T1000 (cell line): ENCODE measurements at regions not wholly inside any gene's neighbourhood (a gene's known extent, or its start where the extent isn't known, plus 50 kb on each side); places are given as distances from the start of the nearest gene placed in this dataset.
"Not testable (repeated sequence)": the region's sequence is repeated elsewhere in the genome, so short reads cannot be mapped to it uniquely, and the experiment has no call there.

Experiments
- DNase-seq: peaks from one replicate; lab custom pipeline; 2025; ENCODE audit warnings: mixed read lengths; lab: John Stamatoyannopoulos, UW

DNA sequence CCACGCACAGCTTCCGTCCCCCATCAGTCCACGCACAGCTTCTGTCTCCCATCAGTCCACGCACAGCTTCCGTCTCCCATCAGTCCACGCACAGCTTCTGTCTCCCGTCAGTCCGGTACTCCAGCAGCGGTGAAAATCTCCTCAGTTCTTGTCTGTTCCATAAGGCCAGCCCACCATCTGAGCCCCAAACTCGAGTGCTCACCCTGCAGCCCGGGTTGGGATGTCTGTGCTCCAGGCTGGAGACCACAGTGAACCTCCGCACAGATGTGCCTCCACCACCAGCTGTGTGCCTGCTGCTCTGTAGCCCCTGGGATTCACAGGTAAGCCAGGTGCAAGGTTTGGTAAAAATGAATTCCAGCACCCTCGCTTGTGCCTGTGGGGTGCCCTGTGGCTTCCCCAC, 258.6 kb downstream of the NPHP4 start:
- no peak for DNase-seq

DNA sequence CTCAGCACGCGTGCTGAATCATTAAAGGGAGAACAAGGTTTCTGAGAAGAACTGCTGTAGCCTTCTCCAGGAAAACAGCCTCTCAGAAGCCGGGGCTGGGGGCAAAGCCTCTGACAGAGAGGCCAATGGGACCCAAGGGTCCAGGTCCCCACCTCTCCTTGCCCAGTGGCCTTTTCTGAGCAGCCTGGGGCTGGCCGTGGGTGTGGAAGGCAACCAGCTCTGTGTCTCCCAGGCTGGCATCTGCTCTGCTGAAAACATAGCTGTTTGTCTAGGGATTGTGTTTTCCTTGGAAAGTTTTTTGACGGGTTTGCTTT, 261.2 kb downstream of the NPHP4 start:
- no peak for DNase-seq

DNA sequence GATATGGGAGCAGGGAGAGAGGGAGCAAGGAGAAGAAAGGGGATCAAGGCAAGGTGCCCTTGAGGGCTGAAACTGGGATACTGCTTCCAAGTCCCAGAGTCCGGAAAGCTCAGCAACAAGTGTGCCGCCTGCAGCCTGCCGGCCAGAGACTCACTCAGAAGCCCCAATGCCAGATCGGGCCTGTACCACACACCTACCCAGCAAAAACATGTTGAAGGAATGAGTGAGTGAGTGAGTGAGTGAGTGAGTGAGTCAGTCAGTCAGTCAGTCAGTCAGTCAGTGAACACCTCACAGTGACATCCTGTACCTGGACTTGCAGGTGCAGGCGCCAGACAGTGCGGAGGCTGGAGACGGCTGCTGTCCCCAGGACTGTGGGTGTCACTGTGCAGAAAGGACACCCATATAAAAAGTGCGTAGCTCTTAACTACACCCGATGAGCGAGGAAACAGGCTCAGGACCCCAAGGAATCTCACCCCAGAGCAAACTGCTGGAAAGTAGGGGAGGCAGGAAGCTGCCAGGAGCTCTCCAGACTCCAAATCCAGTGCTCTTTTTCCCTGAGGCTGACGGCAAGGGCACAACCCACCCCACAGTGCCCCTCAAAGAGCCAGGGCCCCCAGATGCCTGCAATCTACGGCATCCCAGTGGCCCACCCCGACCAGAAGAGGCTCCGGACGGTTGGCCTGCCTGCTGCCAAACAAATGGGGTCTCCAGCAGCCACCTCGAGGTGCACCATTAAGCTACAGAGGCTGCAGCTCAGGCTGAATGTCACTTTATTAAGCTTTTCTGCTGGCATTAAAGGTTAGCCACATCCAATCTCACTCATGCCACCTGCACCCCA, 261.7 kb downstream of the NPHP4 start:
- no peak for DNase-seq

DNA sequence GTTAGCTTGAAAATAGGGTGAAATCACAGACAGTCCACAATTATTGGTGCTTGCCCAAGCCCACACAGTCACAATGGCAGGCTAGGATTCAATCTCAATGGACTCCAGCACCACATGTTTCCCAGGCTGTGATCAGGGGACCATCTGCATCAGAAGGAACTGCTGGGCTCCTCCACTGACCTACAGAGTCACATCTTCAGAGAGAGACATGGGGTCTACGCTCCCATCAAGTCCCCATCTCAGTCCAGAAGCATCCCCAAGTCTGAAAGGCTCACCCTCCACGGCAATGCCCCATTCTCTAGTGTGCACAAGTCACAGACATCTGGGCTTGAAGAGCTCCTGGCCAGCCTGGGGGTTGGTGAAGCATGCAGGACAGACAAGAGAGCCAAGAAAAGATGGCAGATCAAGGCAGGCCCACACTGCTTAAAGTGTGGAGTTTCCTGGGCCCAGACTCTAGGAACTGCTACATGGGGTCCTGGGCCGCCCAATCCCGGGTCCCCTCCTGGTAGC, 262.5 kb downstream of the NPHP4 start:
- DNase-seq = no peak

DNA sequence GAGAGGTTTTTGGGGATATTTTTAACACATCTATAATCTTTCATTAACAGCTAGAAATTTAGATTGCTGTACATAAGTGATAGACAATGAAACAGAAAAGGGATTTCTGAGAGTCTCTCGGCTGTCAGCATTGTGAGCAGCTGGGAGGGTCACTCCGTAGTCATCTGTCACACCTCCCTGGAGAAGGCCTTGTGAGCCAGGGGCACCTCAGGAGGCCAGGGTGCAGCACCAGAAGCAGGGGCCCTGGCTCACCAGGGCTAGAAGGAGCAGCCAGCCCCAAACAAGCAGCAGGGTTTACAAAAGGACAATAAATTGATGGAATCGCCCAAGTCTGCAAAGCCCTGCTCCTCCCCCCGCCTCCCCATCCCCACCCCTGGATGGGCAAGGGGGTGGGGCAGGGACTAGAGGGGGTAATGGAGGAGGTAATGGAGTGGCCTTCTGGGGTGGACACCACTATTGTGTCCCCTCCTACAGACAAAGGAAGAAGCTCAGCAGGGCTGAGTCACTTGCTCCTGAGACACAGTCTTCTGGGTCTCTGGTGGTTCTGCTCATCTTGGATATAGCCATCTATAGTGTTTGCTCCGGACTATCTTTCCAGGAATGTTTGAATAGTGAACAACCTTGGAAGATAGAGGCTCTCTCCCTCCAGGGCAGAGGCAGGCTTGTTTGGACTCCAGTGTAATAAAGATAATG, 263.4 kb downstream of the NPHP4 start:
- no peak for DNase-seq

DNA sequence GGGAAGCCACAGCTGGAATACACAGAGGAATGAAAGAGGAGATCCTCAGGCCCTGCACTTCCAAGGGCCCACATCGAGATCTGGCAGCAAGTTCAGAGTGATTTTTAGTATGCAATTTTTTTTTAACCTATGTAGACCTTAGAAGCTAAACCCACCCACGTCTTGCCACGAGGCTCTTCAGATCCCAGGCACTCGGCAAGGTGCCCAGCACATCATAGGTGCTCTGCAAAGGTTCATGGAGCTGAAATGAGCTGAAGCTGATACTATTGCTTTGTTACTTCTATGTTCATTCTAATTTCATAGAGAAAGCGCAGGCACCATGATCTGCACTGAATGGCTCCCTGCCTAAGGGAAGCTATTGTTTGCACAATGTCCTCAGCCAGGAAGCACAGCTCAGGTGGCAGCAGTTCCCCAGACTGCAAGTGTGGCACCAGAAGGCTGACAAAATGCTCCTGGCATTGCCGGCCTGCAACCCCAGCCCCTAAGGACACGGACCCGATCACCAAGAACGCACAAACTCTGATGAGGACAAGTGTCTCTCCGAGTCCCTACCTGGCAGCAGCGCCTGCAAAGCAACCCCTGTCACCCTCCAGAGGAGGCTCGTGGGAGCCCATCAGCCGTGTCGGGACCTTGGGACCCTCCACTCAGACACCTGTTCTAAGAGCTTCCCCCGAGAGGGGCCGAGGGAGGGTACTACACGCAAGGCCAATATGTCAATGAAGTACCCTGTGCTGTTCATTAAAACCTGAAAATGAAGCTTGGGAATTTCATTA, 264.2 kb downstream of the NPHP4 start:
- no peak for DNase-seq

DNA sequence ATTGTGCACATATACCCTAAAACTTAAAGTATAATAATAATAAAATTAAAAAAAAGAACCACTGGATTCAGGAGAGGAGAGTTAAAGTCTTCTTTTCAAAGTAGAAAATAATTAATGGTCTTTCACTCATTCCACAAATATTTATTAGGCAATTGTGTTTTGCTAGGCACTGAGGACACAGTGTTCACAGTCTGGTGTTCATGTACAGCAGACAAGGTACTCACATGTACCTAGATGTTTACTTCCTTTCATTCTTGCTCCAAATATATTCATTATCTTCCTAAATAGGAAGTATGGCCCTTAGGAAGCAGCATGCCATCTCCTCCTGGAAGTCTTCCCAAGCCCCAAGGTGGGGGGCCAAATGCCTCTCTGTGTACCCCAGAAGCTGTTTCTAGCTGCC, 265.0 kb downstream of the NPHP4 start:
- DNase-seq = no peak

DNA sequence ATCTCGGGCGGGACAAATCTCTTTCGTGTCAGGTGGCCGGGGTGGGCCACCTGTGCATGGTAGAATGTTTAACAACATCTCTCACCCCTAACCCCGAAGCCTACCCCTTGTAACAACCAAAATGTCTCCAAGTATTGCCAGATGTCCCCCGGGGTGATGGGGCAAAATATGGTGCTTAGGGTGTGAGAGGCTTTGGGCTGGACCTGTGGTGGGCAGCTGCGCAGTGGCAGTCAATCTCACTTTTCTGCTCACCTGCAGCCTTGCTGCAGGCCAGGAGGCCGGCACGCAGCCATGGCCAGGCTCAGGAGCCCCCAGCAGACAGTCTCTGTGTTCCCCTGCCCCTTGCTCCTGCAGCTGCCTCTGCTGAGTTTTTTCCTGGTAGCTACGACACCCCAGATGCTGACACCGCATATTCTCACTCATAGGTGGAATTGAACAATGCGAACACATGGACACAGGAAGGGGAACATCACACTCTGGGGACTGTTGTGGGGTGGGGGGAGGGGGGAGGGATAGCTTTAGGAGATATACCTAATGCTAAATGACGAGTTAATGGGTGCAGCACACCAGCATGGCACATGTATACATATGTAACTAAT, 265.5 kb downstream of the NPHP4 start:
- not testable (repeated sequence) for DNase-seq

DNA sequence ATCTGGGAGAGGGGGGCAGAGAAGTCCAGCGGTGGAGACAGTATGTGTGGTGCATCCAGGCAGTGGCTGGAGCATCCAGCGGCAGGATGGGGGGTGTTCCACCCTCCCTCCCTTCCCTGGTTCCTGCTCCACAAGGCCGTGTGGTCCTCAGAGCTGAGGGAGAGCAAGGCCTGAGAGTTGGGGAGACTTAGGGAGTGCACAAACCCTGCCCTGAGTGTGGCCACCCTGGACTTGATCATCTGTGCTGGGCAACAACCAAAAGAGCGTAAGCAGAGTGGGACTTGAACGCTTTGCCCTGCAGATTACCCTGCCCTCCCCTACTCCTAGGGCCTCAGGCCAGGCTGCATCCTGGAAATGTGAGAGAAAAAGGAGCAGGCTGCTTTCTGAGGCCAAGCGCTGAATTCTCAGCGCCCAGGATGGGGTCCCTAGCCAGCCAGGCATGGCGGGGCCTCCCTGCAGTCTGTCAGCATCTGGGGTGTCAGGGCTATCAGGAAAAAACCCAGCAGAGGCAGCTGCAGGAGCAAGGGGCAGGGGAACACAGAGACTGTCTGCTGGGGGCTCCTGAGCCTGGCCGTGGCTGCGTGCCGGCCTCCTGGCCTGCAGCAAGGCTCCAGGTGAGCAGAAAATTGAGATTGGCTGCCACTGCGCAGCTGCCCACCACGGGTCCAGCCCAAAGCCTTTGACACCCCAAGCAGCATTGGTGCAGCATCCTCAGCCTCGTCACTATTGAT, 266.2 kb downstream of the NPHP4 start:
- DNase-seq = no peak

DNA sequence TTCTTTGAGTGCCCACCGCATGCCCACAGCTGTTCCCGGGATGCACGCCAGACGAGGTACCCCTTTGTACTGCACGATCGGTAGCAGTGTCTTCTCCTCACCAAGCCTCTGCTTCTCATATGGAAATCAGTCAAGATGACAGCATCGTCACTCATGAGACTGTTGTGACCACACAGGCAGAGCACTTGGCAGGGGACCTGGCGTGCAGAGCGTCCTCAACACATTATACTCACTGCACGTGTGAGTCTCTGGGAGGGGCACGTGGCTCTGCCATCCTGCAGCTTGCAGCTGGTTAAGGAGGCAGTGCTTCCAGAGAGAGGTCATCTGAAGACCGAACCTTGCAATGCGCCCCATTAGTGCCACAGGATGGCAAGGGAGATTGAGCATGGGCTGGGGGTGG, 266.8 kb downstream of the NPHP4 start:
- no peak for DNase-seq

DNA sequence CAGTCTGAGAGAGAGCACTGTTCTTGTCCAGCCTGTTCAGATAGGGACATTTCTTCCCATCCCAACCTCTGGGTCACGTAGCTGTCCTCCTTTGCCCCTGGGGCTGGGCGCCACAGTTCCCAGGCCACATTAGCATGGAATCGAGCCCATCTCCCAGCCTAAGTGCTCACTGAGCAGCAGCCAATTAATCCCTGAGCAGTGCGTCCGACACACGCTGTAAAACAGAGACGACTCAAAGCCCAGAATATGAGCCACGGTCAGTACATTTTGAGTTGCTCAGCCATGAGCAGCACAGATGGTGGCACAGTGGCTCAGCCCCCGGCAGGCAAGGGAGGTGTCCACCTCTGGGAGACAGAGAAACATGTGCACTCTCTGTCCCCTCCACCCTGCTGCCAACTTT, 267.4 kb downstream of the NPHP4 start:
- DNase-seq = no peak

DNA sequence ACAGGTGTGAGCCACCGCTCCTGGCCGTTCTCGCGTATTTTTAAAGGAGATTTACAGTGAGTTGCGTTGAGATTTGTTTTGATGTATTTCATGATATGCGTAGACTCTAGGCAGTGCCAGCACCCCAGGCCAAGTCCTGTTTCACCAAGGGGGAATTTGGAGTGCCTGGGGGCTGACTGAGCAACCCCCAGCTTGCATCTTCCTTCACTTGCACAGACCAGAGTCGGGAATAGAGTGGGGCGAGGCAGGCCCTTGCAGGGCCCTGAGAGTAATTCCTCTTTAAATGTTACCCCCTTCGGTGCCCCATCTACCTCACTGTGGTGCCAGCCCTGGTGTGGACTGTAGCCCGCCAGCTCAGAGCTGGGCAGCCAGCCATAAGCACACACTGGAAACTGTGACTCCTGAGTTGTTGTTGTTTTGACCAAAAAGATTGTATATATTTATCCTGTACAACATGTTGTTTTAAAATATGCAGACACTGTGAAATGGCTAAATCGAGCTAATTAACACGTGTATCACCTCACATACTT, 269.5 kb downstream of the NPHP4 start:
- no peak for DNase-seq

DNA sequence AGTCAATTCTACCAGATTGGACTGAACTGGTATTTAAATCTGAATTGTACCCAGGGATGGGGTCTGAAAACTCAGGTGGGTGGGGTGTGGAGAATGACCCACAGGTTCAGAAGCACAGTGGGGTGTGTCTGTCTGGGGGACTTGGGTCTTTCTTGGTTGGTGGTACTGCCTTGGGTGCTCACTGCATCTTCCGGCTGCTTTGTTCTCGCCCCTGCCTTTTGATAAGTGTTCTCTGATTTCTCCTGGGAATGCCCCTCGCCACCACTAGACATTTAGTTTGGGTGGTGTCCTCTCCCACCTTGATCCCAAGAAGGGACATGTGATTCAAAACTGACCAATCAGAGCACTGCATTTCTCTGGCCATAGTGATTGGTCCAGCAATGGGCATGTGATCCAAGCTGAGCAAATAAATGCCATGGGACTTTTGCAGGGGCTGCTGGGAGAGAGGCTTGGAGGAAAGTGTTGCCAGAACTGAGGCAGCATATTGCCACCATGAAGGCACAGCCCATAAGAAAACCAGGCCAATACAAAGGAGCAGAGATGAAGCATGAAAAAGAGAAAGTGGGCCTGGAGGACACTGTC, 270.5 kb downstream of the NPHP4 start:
- DNase-seq = no peak

DNA sequence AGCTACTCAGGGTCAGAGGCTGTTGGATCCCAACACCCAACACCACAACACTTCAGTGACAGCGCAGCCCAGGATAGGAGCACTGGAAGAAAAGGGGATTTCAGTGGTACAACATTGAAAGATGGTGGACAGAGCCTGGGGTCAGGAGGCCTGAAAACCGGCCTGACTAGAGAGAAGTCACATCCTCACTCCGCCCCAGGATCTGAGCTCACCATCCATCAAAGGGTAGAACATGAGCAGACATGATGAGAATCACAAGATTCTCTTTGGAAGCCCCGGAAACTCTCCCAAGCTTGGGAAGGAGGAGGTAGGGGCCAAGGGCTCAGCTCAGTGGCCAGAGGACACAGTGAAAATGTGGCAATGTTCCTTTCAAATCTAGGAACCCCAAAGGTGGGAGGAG, 271.3 kb downstream of the NPHP4 start:
- DNase-seq = no peak

DNA sequence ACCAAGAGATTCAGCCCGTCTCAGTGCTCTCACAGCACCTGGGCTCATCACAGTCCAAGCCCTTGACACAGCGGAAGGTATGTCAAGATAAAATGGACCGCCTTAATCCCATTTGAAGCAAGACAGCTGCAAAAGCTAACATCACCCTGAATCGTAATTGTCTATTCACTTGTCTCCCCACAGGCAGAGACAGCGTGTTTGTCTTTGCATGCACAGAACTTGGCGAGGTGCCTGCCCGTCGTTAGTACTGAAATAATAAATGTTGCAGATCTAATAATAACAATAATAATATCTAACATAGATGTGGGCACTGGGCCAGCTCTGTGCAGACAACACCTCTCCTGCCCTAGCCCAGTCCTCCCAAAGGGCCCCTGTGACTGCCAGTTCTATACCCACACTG, 271.7 kb downstream of the NPHP4 start:
- no peak for DNase-seq

DNA sequence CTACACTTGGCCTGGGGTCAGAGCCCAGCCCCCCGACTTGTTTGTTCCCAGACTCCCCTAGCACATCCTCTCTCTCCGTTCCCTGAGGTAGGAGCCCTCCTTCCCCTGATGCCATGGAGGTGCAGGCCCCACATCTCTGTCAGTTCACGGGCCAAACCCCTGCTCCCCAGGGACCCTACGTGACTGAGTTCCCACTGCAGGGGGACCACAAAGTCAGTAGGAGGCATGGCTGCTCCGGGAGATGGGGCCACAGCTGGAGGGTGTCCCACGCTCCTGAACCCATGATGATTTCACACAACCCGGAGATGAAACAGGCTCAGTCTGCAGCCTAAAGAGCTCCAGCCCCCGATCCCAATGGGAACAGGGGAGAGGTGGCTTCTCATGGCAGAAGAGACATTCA, 272.2 kb downstream of the NPHP4 start:
- DNase-seq = no peak

DNA sequence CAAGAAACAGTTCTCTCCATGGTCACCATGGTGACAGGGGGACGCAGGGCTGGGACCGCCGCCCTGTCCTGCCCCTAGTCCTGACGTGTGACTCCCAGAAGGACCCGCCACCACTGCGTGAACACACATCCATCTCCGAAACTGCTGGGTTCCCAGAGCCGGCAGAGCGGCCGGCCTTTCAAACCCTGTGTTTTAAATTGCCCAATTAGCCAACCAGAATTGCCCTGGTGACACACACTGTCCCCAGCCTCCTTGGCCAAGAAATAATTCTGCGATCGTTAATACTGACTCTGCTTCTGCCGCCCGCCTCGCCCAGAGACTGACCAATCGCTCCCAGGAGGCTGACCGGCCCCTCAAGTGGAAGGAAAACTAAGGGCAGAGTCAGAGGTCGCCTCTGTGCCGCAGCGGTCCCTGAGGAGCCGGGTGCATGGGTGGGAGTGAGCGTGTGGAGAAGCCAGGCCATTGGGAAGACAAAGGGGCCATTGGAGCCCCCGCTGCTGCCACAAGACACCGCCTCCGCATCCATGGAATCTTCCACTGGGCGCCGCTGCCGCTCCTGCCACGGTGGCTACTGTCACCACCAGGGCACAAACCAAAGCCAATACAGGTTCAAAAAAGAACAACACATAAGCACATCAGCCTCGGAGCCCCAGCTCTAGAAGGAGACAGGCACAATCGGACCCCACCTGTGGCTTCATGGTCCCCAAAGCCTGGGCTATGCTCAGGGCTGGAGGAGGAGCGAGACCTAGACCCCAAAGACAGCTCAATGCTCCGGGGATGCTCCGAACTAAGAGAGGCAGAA, 273.2 kb downstream of the NPHP4 start:
- DNase-seq = no peak

DNA sequence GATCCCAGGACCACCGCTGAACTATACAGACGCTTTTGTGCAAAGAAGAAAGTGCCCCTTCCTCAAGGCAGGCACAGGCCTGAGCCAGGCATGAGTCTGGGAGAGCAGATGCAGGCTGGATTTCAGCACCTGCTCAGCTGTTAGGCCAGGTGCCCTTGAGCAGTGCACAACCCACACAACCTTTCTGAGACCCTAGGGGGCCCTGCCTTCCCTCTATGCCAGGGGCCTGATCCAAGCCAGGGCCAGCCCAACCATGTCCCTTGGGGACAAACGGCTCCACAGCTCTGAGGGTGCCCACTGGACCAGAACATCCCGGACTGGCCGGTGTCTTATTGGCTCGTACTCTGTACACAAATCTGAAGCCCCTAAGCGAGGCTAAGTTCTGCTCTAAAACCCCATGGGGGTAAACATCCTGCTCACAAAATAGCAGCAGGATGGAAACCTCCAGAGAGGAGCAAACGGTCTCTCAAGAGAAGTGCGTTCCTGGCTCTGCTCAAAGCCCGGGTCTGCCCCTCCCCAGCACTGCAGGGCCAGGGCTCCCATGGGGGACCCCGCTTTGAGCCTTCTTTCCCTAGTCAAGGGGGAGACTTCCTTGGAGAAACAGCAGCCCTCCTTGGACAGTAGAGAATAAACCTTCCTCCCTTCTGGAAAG, 275.1 kb downstream of the NPHP4 start:
- DNase-seq = no peak

DNA sequence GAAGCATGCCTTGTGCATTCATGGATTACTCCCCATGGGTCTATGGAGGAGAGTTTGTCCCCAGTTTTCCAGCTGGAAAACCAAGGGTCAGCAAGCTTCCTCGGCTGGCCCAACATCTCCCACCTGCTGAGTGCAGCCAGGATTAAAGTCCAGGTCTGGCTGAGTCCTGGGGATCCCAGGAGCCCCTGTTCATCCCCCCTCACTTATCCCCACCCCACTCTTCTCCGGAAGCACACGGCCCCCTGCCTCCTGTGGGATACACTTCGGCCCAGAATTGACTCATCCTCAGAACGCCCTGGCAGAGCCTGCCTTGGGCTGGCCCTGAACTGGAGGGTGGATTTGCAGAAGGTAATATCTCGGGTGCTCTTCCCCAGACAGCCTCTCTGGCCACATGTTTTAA, 276.1 kb downstream of the NPHP4 start:
- DNase-seq = no peak
